DMS153 (cell line): ENCODE measurements at regions not wholly inside any gene's neighbourhood (a gene's known extent, or its start where the extent isn't known, plus 50 kb on each side); places are given as distances from the start of the nearest gene placed in this dataset.
"Not testable (repeated sequence)": the region's sequence is repeated elsewhere in the genome, so short reads cannot be mapped to it uniquely, and the experiment has no call there.

Experiments
- DNase-seq: peaks from one replicate; lab custom pipeline; 2025; lab: John Stamatoyannopoulos, UW

DNA sequence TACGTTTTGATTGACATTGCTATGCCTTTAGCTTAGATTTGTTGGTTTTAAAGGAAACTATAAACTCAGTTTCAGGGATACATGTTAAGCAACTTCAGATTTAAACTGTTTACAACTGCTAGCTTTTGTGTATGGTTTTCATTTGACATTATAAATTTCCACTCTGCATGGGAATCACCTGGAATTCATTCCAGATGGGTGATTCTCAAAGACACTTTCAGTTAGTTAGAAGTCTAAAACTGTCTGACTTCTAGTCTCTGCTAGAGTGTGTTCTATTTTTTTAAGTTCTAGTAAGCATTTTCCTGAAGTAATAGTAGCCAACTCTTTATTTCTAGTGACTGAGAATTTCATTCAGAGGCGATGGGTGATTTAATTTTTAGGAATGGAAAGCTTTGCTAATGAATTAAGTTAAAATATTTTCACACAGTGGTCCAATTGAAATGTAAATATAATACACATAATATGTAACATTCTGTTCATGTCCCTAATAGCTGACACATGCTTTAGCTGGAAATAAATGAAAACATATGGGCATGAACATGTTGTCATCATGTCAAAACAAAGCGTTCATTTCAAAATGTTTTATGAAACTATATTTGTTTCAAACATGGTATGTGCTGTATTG lies 58.3 kb upstream of the CSNK1A1L start:
- no peak for DNase-seq

DNA sequence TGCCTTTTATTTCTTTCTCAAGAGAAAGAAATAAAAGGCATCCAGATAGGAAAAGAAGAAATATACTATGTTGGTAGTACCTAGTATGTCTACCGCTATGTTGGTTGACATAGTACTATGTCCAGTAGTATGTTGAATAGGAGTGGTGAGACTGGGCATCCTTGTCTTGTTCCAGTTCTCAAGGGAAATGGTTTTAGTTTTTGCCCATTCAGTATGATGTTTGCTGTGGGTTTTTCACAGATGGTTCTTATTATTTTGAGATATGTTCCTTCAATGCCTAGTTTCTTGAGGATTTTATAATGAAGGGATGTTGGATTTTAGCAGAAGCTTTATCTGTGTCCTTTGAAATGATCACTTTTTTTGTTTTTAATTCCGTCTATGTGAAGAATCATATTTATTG lies 53.0 kb upstream of the CSNK1A1L start:
- no peak for DNase-seq

- not testable (repeated sequence) for DNase-seq
Observed at GRCh38 chr13:37155613-37156097, 50.2 kb upstream of the CSNK1A1L start.
